DLD1 (cell line): ENCODE measurements at regions not wholly inside any gene's neighbourhood (a gene's known extent, or its start where the extent isn't known, plus 50 kb on each side); places are given as distances from the start of the nearest gene placed in this dataset.

Source experiments
- in situ Hi-C: cut with HindIII; loops from 2 replicates; pipeline ENCODE4 v1.10.0; 2017; ENCODE audit warnings: low sequenced_read_pairs

DNA sequence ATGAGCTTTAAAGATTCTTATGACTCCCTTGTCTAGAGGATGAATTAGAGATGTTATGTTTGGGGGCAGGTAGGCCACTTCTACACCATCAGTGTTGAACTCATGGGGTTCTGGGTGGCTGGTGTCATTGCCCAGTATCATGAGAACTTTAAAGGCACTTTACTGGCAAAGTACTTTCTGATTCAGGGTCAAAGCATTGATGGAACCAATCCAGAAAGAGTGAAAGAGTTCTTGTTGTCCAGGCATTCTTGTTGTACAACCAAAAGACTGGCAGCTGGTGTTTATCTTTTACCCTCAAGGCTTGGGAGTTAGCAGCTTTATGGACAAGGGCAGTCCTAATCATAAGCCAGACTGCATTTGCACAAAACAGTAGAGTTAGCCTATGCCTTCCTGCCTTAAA is 673.0 kb downstream of the USP25 start:
- in situ Hi-C loops: no loop called here

- in situ Hi-C loops: no loop called here
Measured at GRCh38 chr21:16404776-16405175, 675.0 kb downstream of the USP25 start.

DNA sequence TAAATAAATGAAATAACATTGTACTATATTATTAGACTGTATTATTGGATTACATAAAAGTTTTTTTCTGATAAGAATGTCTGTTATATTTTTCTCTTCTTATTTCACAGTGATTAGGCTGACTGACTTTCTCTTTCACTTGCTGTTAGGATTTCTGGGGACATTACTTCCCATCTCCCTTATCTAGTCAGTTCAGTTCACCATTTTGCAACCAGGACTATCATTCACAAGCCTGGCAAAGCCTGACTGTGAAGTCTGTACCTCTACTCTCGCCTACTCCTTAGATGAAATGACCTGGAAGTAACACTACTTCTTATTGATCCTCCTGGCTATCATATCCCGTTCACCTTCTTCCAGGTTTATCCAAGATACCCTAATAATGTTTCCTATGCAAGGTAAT is 676.6 kb downstream of the USP25 start:
- in situ Hi-C loops: no loop called here

DNA sequence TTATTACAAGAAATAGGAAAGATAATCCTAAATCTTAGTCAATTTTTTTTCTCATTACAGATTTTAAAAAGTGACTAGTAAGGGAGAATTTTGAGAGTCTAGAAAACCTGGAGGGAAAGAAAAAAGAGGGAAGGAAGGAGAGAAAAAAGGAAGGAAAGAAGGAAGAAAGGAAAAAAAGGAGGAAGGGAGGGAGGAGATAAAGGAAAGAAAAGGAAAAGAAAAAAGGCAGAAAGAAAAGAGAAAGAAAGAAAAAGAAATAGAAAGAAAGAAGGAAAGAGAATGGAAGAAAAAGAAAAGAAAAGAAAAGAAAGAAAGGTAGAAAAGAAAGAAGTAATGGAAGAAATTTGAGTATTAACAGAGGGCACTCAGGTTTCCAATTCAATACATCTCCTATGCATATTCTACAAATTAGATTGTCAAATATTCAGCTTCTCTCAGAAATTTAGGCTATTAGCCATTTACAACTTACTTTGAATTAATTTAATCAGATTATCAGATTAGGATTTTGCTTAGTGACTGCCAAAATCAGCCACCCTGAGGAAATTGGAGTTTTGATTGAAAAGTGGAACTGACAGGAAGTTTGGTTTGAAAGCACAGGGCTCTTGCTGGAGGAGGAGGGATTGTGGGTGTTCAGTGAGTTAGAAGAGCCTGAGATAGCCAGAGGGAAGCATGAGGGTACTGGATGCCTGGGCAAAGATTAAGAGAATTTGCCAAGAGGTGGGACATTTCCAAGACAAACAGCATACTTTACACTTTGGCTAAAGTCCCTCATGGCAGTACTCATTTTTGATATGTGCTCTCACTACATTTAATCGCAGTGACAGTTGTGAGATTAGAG is 677.8 kb downstream of the USP25 start:
- in situ Hi-C loops: no loop called here

DNA sequence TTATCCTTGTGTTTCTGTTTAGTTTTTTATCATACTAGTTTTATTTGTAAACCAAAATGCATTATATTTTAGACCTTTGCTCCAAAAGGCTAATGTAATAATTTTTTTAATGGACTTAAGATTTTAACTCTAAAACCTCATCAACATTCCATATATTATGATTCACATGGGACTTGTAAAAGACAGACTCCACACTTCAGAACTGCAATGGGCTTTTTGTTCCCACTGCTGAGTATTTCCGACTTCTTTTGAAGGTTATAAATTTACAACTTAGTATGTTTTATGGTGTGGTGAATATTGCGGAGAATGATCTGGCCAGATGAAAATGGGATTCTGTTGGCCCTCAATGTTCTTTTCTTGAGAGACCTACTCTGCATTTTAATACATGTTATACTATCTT is 678.5 kb downstream of the USP25 start:
- in situ Hi-C loops: no loop called here

GRCh38 chr21:16409352-16409751 is 679.6 kb downstream of the USP25 start:
- in situ Hi-C loops: no loop called here

DNA sequence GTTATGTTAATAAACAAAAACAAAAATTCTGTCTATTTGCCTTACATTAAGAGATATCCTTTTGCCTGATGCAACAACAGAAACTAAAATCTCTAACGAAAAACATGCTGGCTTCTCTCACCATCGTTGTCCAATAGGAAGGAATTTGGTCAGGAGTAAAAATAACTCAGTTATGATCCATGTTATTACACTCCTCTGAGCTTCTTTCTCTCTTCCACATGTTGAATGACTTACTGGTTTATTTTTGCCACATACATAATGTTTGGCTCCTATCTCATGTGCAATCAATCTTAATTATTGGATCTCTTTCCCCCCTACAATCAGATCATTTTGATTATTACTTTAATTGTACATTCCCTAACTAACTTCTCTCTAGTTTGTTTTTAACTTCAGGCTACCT is 688.4 kb downstream of the USP25 start:
- in situ Hi-C loops: no loop called here

DNA sequence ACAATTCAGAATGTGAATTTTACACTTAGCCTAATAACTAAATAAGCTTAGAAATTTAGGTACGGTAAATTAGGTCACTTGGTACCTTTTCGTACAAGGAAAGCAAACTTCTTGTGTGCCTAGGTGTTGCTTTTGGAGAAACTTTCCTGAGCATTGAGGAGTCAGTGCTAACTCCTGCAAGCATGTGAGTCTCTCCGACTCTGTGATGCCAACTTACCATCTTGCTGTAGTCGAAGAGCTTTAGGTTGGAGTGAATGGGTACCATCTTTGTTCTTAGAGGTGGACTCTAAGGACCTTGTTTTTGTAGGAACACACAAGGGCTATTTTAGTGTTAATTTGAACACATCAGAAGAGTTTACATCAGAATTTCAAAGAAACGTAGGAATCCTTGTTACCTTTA is 688.9 kb downstream of the USP25 start:
- in situ Hi-C loops: no loop called here

GRCh38 chr21:16419188-16419921 is 689.6 kb downstream of the USP25 start:
- in situ Hi-C loops: no loop called here

DNA sequence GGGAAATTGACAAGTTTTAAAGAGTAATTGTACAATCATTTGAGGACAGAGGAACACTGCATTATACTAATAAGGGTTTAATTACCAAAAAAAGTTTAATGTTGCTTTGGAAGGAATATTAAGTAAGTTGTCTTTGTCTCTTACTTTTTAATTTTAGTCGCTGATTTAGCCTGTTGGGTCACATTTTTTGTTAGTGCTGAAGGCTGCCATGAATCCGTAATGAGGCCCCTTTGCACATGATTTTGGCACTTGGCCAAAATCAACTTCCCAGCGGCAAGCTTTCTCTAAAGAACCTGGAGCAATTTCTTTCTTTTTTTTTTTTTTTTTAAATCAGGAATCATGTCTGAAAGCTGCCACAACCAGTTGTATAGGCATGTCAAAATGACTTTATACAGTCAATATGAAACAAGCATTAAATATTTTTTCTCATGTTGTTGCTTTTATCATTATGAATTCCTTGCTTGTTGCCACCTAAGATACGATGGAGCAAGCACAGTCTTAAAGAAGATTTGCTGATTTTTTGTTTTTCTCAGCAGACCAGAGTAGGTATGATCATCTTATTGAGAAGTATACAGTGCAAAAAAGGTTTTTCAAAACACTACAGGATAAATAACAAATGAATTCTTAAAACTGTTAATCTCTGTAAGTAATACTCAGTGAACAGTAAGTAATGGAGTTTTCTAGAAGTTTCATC is 690.4 kb downstream of the USP25 start:
- in situ Hi-C loops: no loop called here

DNA sequence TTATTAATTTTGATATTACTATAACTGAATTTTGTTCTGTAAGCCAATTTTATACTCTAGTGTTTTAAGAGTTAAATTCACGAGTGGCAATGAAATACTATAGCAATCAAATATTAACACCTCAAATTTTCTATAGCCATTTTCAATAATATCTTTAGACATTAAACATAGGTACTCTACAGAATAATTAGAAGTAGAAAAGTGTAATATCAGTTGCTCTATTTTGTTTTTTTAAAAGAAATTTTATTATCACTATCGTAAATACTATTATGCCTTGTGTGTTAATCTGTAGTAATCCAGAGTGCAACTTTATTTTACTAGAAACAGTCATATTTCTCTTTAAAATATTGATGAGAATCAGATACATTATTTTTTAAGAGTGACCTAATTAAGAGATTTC is 691.2 kb downstream of the USP25 start:
- in situ Hi-C loops: no loop called here

GRCh38 chr21:16421965-16422364 is 692.2 kb downstream of the USP25 start:
- in situ Hi-C loops: no loop called here

- in situ Hi-C loops: no loop called here
Measured at GRCh38 chr21:16422702-16423101, 692.9 kb downstream of the USP25 start.

DNA sequence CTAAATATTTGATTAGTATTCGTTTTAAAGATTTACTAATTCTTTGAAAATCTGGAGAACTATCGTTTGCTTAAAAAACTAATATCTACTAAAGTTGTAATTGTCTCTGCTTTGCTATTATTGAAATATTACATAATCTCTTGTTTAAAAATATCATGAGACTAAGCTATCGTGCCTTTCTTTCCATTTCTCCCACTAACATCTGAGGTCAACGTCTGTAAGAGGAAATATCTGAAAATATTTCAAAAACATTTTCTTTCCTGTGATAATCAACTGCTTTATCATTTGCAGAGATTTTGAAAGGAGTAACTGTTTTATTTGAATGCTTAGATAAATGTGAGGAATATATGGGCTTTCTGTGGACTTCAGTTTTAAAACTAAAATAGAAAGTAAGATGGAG is 694.1 kb downstream of the USP25 start:
- in situ Hi-C loops: no loop called here

GRCh38 chr21:16424331-16424751 is 694.6 kb downstream of the USP25 start:
- in situ Hi-C loops: no loop called here

DNA sequence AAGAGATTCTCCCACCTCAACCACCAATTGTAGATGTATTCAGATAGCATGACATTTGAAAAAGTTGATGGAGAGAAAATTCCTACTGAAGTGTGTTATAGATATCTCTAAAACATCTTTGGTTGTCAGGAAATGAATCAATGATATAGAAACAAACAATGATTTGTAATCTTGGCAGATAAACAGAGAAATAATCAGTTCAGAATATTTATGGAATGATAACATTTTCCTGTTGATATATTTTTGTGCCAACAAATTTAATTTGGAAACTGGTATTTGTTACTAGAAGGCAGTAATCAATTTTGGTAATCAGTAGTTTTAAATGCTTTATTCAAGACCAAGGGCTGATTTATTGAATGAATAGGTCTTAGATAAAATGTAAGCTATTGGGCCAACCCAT is 695.6 kb downstream of the USP25 start:
- in situ Hi-C loops: no loop called here

DNA sequence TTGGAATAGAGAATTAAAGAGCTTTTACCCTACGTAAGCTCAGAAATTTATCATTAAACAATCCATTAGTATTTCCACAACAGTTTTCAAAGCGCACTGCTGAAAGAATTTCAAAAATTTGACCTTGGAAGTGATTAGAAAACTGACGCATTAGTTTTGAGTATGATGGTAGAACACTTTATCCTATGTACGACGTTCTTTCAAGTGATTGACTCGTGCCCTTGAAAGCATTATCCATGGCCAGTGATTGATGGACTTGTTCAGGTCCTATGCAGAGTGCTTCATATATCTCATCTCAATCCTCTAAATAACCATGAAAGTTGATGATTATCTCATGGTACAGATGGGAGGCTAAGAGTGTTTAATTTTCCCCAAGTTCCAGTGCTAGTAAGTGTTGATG is 697.2 kb downstream of the USP25 start:
- in situ Hi-C loops: no loop called here

DNA sequence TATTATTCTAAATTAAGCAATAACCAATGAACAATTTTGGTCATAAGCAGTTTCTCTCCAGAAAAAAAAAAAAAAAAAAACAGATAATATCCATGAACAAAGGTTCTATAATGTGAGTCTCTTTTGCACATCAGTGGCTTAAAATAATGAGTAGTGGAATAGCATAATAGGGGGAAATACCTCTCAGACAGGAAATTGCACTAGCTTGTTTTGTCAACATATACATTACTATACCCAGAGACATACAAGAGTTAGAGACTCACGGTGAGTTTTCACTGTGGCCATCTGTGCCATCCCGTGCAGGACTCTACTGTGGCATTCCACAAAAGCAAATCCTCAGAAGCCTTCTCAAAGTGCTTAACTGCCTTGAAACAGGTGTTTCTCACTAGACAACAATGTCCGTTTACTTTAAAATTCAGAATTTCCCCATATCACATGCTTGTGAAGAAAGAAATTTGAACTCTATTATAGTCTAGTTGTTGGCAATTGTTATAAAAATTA is 697.9 kb downstream of the USP25 start:
- in situ Hi-C loops: no loop called here

DNA sequence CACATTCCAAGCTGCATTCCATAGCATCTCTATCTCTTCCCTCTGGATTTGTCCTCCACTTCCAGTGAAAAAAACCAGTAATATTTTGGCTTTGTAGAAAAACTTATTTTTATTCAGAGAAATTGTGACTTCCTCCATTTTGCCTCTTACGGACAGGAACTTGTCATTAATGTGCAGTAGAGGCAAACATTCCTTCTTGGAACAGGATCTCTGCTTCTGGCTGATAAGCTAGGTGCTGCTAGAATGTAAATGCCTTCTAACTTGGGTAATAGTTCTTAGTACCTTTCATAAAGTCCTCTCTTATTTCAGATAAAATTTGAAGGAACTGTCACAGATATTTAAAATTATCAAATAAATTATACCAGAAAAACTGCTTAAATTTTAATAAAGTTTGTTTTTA is 707.8 kb downstream of the USP25 start:
- in situ Hi-C loops: no loop called here

DNA sequence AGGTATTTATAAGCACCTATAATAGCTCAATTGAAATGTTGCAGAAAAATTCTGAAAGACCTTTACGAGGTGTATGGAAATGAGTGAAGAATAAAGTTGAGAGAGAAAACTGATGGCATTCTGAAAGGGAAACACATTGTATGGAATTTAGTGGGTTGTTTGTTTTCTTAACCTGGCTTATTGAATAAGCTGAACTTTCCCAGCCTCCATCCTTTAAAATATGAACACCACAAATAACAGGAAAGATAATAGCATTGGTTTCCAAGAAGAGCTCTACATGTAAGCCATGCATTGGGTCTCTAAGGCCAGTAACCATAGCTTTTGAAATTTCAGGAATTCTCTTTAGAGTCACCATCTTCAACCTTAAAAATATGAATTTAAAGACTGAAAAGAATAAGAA is 709.0 kb downstream of the USP25 start:
- in situ Hi-C loops: no loop called here

DNA sequence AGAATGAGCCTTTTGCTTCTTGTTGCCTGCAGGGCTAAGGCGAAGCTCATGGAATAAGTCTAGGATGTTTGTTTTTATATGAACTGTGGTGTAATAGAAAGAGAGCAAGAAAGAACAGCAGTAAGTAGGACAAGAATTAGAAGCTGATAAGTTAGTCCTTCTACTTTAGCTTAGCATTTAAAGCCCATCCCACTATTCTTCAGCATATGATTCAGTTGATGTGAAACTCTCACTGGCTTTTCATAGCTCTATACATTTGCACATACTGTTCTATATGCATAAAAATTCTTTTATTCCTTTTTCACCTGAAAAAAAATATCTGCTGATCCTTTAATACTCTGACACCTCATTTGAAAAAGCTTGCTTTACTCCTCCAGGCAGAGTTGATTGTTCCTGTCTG is 712.0 kb downstream of the USP25 start:
- in situ Hi-C loops: no loop called here

GRCh38 chr21:16454399-16454798 is 724.6 kb downstream of the USP25 start:
- in situ Hi-C loops: no loop called here
